CD4-positive, alpha-beta T cell treated with Interleukin-4 for 4 hours (primary cell): ENCODE measurements at regions not wholly inside any gene's neighbourhood (a gene's known extent, or its start where the extent isn't known, plus 50 kb on each side); places are given as distances from the start of the nearest gene placed in this dataset.
"Not testable (repeated sequence)": the region's sequence is repeated elsewhere in the genome, so short reads cannot be mapped to it uniquely, and the experiment has no call there.

Experiments used
- DNase-seq: peaks from one replicate; pipeline ENCODE4 v3.0.0-alpha.2; 2020

DNA sequence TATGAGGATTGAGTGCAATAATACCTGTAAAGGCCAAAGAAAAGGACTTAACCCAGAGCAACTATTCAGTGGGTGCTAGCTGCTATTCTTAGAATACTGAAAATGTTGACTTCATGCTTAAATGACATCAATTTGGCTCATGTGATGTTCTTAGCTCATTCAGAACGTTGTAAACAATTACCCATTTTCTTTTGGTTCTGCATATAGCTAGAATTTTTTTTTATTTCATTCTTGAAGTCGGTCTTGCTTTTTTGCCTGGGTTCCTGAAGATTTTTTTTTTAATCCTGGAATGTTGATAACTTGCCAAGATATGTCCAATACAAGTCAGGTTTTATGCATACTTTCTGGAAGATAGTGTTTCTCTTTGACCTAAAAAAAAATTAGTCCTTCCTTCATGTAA, 772.0 kb downstream of the LTN1 start:
- DNase-seq, result no peak

DNA sequence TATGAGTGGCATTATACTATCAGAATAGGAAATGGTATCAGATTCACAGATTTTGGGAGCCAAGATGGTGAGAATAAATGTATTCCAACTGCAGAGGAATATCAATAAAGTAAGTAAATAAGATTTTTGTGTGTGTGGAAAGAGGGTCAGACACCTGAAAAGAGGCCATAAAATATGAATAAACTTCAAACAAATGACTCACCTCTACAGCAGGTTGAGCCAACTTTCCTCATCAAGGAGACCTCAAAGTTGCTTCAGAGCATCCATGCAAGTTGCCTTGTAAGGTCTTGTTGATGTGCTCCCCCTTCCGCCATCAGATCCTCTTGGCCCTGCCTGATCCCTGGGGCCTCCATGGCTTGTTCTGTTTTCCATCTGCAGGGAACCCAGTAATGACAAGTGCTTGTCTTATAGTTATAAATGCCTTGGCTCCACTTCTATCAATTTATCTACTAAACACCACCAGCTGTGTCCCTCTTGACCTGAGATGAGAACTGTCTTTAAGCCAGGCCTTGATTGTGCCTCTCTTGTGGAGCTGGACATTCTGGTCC, 775.6 kb downstream of the LTN1 start:
- DNase-seq, result no peak

DNA sequence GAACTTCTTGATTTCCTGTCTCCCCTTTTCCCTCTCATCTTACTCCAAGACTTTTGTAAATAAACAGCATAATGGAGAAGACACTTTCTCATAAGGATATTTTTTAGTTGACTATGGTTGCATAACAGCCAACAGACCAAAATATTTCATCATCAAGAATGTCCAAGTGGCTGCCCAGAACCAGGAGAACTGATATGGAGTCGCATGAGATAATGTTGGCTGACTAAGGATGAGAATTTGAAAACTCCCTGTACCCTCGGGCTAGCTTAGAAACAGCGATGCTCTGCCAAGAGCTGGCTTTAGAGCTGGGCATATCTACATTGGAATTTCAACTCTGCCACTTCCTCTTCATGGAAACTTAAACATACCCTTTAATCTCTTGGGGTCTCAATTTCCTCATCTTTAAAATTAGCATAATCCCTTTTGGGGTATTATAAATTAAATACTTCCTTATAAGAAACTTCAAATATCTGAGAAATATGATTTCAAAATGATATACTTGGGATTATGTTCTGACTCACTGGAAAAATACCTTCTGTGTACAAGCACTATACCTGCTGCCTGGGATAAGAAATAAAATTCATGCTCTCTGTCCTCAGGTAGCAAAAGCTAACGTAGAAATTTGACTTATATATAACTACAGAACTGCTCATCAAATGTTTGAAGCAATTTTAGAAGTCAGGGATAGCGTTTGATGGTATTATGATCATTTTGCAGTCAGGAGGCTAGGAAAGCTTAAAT, 777.3 kb downstream of the LTN1 start:
- no peak for DNase-seq

DNA sequence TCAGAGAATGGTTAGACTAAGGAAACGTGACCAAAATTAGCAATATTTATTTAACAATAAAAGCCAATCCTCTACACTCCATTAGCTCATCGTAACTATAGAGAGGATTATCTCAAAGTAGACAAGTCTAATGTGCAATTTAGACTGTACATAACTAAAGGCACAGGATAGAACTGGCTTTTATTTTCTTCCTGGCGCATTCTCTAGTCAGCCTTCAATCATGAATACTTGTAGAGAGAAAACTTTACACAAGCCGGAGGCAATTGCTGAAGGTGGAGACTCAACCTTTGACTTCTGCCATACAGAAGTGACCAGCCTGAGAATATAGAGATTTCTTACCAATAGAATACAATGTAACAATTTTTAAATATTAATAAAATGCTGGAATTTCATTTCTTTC, 777.9 kb downstream of the LTN1 start:
- DNase-seq, result no peak

DNA sequence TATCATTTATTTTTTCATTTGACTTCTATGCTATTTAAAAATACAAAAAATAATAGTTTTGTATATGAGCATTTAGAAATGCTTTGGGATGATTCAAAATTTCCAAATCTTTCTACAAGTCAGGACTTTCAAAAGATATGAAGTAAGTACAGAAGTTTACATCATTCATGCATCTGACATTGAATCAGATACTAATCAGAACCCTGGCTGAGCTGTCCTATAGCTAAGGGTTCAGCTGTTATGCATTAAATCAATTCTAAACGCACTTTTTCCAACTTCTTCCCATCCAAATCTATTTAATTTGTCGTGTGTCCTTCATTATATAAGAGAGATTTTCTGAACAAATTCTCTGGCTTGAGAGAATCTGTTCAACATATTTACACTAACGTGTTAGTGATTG, 779.4 kb downstream of the LTN1 start:
- DNase-seq, result no peak

DNA sequence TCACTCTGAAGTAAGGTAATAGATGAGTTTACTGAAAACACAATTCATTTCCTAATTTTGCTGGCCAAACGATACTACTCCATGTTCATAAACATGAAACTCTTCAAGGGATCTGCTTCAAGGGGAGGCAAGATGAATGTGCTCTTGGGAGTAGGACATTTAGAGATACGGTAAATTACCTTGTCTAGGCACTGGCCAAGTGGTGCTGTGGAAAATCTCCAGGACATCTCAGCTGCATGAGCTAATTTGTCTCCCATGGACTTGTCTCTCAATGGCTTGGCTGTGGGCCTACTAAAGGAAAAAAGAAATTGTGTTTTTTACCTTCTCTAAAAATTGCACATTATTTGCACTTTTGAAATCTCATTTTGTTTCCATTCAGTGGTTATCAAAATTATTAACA, 780.6 kb downstream of the LTN1 start:
- no peak for DNase-seq

DNA sequence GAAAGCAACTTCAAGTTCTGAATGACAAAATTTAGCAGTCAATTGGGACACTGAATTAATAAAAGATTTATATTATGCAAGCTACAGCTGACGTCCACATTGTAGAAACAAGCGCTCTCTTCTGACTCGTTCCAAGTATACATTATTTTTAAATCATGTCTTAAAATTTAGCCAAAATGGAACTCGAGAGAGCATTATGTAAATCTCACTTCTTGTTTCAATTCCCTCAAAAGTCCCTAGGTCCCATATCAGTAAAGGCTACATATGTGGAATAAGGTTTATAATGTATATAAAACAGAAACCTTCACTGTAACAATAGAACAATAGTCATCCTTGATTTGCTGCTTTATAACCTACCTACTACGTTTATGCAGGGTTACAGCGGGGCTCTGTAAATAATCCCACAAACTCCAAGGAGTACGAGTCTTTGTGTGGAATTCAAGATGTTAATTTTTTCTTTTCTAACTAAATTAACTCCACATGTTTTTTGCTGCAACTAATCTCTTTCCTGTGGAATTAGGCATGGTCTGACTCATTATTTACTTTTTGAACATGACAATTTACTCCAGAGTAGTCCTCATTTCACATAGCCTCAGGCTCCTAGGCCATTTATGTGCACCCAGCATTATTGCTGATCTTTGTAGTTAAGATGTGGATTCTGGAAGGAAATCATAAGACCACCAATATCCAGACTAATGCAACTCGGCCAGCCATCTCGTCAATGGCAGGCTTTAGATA, 785.1 kb downstream of the LTN1 start:
- no peak for DNase-seq

DNA sequence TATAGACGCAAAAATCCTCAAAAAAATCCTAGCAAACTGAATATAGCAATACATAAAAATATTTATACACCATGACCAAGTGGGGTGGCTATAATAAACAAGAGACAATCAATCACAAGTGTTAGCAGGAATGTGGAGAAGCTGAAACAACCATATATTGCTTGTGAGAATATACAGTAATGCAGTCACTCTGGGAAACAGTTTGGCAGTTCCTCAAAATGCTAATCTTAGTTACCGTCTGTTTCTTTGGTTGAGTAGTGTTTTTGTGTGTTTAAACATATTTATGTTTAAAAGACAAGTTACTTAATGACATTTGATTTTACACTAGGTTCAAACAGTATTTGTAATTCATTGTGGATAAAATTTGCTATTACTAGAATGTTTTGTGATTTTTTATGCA, 792.0 kb downstream of the LTN1 start:
- DNase-seq, result no peak

DNA sequence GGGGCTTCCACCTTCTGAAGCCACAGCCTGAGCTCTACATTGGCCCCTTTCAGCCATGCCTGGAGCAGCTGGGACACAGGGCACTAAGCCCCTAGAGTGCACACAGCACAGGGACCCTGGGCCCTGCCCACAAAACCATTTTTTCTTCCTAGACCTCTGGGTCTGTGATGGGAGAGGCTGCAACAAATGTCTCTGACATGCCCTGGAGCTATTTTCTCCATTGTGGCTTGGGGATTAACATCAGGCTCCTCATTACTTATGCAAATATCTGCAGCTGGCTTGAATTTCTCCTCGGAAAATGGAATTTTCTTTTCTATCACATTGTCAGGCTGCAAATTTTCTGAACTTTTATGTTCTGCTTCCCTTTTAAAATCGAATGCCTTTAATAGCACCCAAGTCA, 795.7 kb downstream of the LTN1 start:
- DNase-seq, result no peak

DNA sequence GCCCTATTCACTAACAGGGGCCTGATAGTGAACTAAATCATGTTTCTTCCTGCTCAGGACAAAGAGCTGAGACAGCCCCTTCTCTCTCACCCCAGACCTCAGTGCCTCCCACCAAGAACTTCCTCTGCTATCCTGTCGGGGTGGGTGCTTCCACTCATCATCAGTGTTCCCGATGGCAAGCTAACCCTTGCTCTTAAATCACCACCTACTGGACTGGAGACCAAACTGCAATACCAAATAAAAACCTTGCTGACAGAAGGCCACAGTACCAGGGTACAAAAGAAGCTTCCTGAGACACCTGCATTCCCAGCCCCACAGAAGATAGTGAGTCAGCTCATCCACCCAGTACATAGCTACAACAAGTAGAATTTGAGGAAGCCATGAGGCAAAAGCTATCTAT, 799.5 kb downstream of the LTN1 start:
- DNase-seq, result no peak

DNA sequence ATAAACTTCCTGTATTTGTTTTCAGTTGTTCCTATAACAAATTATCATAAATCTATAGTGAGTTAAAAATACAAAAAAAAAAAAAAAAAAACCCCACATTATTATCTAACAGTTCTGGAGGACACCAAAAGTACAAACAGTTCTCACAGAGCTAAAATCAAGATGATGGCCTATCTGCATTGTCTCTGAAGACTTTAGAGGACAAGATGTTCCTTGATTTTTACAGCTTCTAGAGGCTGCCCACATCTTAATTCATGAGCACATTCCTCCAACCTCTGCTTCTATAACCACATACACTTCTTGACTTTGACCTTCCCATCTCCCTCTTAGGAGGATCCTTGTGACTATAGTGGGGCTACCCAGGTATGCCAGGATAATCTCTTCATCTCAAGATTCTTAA, 806.1 kb downstream of the LTN1 start:
- DNase-seq, result no peak

DNA sequence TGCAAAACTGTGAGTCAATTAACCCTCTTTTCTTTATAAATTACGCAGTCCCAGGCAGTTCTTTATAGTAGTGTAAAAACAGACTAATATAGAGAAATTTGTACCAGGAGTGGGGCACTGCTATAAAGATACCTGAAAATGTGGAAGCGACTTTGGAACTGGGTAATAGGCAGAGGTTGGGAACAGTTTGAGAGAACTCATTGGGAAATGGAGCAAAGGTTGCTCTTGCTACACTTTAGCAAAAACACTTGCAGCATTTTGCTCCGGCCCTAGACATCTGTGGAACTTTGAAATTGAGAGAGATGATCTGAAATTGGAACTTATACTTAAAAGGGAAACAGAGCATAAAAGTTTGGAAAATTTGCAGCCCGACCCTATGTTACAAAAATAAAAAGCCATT, 810.9 kb downstream of the LTN1 start:
- DNase-seq, result no peak

DNA sequence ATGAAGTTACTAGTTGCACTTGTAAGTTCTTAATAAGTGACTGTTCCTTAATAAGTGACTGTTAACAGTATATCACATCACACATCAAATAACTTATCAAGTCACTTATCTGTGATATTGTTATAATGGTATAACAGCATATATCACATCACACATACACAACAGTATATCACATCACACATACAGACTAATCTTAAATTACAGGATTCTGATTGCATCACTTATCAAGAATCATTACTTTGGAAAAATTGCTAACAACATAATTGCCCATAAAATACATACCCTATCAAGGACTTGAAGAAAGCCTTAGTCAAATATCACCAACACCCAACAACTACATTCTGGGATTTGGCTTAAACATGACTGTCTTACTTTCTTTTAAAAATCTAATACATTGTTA, 813.5 kb downstream of the LTN1 start:
- DNase-seq, result no peak

DNA sequence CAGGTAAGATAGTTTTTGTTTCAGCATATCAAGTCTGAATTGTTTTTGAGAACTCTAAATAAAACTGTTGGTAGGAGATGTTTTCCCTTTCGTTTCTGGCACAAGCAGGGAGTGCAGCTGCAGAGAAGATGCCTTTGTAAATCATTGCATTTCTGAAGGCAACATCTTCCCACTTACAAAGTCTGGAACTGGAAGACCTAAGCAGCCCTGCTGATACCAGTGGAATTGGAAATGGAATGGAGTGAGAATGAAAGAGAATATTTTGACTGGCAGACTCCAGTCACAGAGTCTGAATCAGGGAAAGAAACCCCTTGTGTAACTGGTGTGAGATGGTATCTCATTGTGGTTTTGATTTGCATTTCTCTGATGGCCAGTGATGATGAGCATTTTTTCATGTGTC, 815.6 kb downstream of the LTN1 start:
- no peak for DNase-seq

DNA sequence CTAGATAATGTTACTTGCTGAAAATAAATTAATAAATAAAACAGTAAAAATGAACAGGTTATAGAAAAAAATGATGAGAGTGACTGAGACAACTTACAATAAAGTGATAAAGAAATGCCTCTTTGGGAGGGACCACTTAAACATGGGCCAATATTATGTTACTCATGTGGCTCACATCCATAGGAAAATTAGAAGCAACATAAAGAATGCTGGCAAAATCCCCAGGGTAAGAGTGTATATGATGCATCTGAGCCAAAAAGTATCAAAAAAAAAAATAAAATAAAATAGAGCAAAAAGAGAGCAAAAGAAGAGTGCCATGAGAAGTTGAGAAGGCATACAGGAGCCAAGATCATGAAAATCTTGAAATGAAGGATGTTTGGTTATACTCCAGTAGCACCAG, 818.0 kb downstream of the LTN1 start:
- DNase-seq, result no peak

DNA sequence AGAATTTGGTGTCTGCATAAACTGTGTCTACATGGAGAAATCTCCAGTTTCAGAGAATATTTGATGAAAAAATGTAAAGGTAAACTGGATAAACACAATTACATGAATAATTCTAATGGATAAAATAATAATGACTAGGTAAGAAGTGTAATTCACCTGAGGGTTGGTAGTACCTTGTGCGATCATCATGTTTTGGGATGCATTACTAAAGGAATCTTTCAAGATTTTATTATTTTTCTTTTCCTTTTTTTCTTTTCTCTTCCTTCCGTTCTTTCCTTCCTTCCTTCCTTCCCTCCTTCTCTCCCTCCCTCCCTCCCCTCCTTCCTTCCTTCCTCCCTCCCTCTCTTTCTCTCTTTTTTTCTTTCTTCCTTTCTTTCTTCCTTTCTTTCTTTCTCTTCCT, 818.7 kb downstream of the LTN1 start:
- DNase-seq, result no peak

DNA sequence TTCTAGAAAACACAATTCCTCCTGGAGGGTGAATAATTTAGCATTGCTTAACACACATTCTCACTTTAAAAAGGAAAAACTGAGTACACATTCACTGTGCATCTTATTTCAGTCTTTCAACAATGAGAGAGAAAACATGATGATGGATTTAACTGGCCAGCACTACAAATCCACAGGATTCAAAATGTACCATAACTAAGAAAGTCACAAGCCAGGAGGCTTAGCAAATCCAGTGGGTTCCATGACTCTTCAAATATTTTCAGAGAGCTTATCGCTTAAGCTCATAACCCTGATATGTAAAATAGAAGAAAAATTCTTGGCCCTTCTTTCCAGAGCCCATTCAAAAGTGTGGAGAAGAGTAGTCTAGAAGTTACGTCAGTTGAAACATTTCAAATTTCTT, 820.3 kb downstream of the LTN1 start:
- DNase-seq, result no peak

DNA sequence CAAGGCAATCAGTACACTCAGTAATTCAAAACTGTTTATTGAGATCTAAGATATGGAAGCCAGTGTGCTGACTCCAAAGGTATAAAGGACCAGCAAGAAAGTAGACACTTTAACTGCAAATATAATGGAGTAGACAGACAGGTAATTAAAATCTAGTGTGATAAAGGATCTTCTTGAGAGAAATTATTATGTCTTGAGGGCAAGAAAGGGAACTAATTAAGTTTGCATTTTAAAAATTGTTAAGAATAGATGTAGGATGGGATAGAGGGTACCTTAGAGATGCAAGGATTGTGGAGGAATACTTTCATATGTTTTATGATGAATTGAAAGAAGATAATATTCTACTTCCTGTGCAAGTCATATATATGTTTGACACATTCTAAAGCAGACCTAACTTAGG, 825.3 kb downstream of the LTN1 start:
- no peak for DNase-seq

DNA sequence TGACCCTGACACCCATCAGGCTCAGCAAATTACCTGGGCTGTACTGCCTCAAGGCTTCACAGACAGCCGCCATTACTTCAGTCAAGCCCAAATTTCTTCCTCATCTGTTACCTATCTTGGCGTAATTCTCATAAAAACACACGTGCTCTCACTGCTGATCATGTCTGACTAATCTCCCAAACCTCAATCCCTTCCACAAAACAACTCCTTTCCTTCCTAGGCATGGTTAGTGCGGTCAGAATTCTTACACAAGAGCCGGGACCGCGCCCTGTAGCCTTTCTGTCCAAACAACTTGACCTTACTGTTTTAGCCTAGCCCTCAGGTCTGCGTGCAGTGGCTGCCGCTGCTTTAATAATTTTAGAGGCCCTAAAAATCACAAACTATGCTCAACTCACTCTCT, 828.2 kb downstream of the LTN1 start:
- DNase-seq, result not testable (repeated sequence)

DNA sequence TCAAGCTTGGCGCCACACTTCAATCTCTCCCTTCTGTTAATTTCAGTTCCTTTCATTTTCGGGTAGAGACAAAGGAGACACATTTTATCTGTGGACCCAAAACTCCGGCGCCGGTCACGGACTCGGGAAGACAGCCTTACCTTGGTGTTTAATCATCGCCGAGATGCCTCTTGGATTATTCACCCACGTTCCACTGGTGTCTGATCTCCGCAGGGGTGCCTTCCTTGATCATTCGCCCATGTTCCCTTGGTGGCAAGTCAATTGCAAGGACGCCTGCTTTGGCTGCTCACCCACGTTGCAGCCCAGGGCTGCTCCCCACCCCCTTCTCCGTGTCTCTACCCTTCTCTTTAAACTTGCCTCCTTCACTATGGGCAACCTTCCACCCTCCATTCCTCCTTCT, 830.6 kb downstream of the LTN1 start:
- DNase-seq, result not testable (repeated sequence)

DNA sequence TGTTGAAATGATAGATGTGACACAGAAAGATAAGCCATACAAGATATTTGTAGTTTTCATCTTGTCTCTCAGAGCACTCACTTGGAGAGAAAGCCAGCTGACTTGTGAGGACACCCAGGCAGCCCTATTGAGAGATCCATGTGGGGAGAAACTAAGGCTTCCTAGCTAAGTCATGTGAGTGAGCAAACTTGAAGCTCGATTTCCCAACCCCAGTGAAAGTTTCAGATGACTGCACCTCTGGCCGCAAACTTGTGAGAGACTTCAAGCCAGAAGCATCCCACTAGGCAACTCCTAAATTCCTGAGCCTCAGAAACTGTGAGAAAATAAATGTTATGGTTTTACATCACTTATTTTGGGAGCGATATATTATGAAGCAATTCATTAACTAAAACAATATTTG, 832.3 kb downstream of the LTN1 start:
- no peak for DNase-seq

DNA sequence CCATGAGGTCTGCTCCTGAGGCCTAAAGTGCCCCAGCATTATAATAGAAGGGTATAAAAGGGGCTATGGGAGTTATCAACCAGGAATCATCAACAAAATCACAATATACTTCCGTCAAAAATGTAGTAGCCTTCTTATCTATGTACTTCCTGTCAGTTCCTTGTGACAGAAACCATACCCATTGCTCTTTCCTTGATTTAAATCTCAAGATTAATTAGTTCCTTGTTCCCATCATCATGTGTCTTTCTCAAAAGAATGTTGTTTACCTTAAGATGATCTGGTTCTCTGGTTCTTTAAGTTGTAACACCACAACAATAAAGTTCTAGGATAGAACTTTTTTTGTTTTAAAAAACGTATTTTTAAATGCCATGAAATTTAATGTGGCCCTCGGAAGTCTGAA, 833.3 kb downstream of the LTN1 start:
- DNase-seq, result no peak

DNA sequence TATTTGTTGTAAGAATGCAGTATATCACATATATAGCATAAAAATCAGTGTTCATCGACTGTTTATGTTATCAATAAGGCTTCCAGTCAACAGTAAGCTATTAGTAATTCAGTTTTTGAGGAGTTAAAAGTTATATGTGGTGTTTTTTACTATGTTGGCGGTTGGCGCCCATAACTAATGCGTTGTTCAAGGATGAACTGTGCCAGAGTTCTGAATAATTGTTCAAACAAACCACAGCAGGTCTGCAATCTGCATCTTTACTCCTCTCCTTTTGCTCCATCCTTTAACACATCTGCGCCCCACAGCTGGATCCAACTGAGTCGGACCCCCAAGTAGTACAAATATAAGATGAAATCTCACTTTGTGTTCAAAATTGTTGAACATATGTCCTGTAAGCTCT, 836.1 kb downstream of the LTN1 start:
- no peak for DNase-seq

DNA sequence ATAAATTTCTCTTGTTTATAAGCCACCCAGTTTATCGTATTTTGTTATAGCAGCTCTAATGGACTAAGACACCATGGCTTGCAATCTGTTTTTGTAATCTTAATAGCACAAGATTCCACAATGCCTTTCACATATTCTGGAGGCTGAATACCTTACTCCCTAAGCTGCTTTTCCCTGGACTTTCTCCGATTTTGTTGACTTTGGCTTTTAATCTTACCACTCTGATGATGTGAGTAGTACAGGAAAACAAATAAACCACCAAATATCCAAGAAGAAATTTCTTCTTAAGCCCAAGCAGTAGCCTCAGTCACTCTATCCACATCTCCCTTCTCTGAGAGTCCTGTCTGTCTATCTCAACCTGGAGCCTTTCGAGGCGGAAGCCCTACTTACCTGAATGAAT, 838.6 kb downstream of the LTN1 start:
- no peak for DNase-seq

DNA sequence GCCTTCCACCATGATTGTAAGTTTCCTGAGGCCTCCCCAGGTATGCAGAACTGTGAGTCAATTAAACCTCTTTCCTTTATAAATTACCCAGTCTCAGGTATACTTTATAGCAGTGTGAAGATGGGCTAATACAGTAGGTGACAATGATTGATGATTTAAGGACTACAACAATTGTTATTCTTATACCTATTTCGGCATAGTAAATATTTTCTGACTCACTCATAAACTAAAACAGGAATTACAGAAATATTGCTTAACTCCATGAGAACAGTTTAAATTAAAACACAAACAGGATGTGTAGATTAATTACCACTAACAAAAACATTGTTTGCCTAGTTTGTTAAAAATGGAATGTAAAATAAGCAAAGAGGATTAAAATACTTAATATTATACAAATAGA, 839.9 kb downstream of the LTN1 start:
- no peak for DNase-seq
